Activated naive CD4-positive, alpha-beta T cell treated with anti-CD3 and anti-CD28 coated beads for 36 hours (primary cell): ENCODE measurements at regions not wholly inside any gene's neighbourhood (a gene's known extent, or its start where the extent isn't known, plus 50 kb on each side); places are given as distances from the start of the nearest gene placed in this dataset.
"Not testable (repeated sequence)": the region's sequence is repeated elsewhere in the genome, so short reads cannot be mapped to it uniquely, and the experiment has no call there.

ENCODE experiments used
- CTCF ChIA-PET: fragments of 350-600 bp; sonication (Branson Sonifier 250); formaldehyde crosslinking; loops from one replicate; lab custom pipeline; 2021; ENCODE audit warnings: antibody characterized with exemption; lab: Charles Lee
- DNase-seq: peaks from one replicate; pipeline ENCODE4 v3.0.0-alpha.2; 2020
- H3K27ac Mint-ChIP-seq: one replicate; pipeline ENCODE4 v1.8.0; 2021; ENCODE audit warnings: mild to moderate bottlenecking, mixed read lengths
- H3K27me3 Mint-ChIP-seq: one replicate; pipeline ENCODE4 v1.8.0; 2021; ENCODE audit warnings: low read depth, mixed read lengths
- H3K36me3 Mint-ChIP-seq: one replicate; pipeline ENCODE4 v1.8.0; 2021; ENCODE audit warnings: low read depth, mixed read lengths
- H3K4me1 Mint-ChIP-seq: one replicate; pipeline ENCODE4 v1.8.0; 2021; ENCODE audit warnings: low read depth, mixed read lengths
- H3K4me3 Mint-ChIP-seq: one replicate; pipeline ENCODE4 v1.8.0; 2021; ENCODE audit warnings: mild to moderate bottlenecking, moderate library complexity, mixed read lengths
- H3K9me3 Mint-ChIP-seq: one replicate; pipeline ENCODE4 v1.8.0; 2021; ENCODE audit warnings: mixed read lengths
- intact Hi-C: fragments of 100-400 bp; cut with micrococcal nuclease; formaldehyde crosslinking; loops from one replicate; pipeline ENCODE4 v1.15.1; 2023

DNA sequence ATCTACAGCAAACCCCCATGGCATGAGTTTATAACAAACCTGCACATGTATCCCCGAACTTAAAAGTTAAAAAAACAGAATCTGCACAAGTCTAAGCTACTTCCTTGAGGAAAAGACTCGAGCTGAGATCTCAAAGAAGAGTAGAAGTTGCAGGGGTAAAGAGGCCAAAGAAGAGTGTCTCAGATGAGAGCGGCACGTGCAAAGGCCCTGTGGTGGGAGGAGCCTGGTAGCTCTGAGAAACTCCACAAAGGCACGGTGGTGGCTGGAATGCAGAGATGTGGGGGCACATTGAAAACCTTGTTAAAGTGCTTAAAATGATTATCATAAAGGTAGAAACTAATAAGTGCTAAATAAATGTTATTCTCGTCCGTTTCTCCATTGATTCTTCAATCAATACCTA, 103.2 kb upstream of the GRK3 start:
- H3K36me3 Mint-ChIP-seq, result peaks cover 43% of the 10 kb centered on the region
- intact Hi-C loops, result no loop called here
- no peaks in the 10 kb centered on the region for H3K9me3 Mint-ChIP-seq
- DNase-seq, result no peak
- H3K4me1 Mint-ChIP-seq, result peaks cover 6% of the 10 kb centered on the region
- CTCF ChIA-PET, result interaction anchor here (0.6 to 2.8 kb wide), 9 partner anchors 9 to 312 kb away, joined by 3 to 18 read pairs (median 3); no protein-coding TSS in a partner anchor
- H3K27ac Mint-ChIP-seq, result no peak overlapping the region
- no peaks in the 10 kb centered on the region for H3K27me3 Mint-ChIP-seq
- H3K4me3 Mint-ChIP-seq, result no peak overlapping the region

DNA sequence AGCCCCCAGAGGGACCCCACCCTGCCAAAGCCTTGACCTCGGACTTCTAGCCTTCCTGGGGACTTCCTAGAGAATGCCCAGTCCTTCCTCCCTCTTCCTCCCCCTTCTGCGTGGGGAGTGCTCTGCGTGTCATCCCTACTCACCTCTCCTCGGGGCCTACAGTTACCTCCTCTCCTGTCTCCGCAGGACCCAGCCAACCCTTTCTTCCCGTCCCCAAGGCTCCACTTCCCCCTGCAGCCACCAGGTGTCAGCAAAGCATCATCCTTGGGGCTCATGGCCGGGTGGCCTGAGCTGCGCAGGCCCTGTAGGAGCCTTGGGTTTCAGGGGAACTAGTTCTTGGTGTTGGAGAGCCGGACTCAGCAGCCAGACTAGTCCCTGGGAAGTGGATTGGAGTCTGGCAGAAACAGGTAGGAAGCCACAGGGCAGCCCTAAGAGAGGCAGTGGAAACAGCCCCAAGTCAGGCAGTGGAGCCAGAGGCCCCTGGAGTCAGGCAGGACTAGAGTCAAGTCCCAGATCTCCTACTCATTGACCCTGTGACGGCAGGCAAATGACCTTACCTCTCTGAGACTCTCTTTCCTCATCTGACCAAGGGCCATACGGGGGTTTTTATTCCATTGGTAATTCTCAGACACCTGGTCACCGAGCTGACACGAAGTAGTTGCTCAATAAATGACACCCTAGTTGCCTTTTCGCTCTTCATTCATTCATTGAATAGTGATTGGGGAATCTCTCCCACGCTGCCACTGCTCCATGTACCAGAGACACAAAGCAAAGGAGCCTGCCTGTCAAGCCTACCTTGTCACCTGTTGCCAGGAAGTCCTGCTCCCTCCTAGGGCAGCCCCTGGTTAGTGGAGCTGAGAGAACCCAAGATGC, 101.8 kb upstream of the GRK3 start:
- Mint-ChIP-seq H3K4me3 (peak overlapping the region; percentile 27), H3K36me3 (peaks cover 40% of the 10 kb centered on the region), H3K27ac (peak overlapping the region; percentile 69)
- H3K4me1 Mint-ChIP-seq, H3K27me3 Mint-ChIP-seq, H3K9me3 Mint-ChIP-seq: not testable (repeated sequence)
- CTCF ChIA-PET, result interaction anchor here (0.6 to 2.8 kb wide), 11 partner anchors 11 to 872 kb away, joined by 3 to 18 read pairs (median 3); no protein-coding TSS in a partner anchor
- DNase-seq, result peak; percentile 84
- intact Hi-C loops, result loop anchor here (1.0 kb wide), 2 partner anchors 240 to 311 kb away; no protein-coding TSS in a partner anchor

DNA sequence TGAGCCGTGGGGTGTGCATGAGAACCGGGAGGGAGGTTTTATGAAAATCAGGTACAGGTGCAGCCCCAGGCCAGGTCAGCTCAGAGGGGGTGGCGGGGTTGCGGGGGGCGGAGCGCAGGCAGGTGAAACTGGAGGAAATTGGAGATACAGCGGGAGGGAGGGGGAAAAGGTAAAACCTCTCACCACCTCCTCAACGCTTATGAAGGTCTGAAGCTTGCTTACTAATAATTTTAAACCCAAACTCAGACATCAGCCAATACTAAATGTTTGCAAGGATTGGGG, 101.2 kb upstream of the GRK3 start:
- peaks cover 40% of the 10 kb centered on the region for H3K36me3 Mint-ChIP-seq
- H3K4me3 Mint-ChIP-seq, DNase-seq, H3K4me1 Mint-ChIP-seq, intact Hi-C loops, H3K9me3 Mint-ChIP-seq, H3K27me3 Mint-ChIP-seq: not testable (repeated sequence)
- H3K27ac Mint-ChIP-seq, result peak overlapping the region; percentile 50
- CTCF ChIA-PET, result interaction anchor here (0.8 to 2.8 kb wide), 3 partner anchors 11 to 310 kb away, joined by 4 to 18 read pairs (median 7); no protein-coding TSS in a partner anchor

DNA sequence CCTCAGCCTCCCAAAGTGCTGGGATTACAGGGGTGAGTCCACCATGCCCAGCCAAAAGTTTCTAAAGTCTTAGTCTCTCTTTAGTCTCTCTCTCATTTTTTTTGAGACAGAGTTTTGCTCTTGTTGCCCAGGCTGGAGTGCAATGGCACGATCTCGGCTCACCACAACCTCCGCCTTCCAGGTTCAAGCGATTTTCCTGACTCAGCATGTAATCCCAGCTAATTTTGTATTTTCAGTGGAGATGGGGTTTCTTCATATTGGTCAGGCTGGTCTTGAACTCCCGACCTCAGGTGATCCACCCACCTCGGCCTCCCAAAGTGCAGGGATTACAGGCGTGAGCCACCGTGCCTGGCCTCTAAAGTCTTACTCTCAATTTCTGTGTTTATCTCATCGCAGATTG, 100.1 kb upstream of the GRK3 start:
- H3K27ac Mint-ChIP-seq, DNase-seq, H3K4me1 Mint-ChIP-seq, H3K9me3 Mint-ChIP-seq, H3K4me3 Mint-ChIP-seq, H3K27me3 Mint-ChIP-seq, CTCF ChIA-PET, intact Hi-C loops: not testable (repeated sequence)
- H3K36me3 Mint-ChIP-seq, result peaks cover 35% of the 10 kb centered on the region

DNA sequence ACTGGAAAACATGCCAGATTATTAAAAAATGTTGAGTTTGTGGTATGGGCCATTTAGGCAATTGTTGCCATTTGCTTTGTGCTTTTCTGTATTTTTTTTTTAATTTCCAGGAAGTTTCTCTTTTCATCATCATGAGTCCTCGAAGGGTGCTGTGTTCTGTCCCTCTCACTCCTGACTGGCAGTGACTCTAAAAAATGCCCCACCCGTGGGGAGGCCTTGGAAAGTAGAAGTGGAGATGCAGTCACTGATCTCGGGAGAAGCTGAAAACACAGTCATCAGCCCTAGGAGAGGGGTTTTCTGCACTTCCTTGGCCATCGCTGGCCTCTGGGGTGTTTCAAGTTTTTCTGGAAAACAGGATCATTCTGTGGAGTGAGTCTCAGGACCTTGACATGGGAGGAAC, 98.5 kb upstream of the GRK3 start:
- intact Hi-C loops, result no loop called here
- DNase-seq, result no peak
- Mint-ChIP-seq H3K4me1 (peaks cover 2% of the 10 kb centered on the region), H3K4me3 (no peak overlapping the region), H3K36me3 (peaks cover 23% of the 10 kb centered on the region), H3K9me3 (no peaks in the 10 kb centered on the region), H3K27me3 (no peaks in the 10 kb centered on the region), H3K27ac (no peak overlapping the region)
- CTCF ChIA-PET, result interaction anchor here (0.6 to 1.2 kb wide), 2 partner anchors 47 to 307 kb away, joined by 3 to 4 read pairs; no protein-coding TSS in a partner anchor

DNA sequence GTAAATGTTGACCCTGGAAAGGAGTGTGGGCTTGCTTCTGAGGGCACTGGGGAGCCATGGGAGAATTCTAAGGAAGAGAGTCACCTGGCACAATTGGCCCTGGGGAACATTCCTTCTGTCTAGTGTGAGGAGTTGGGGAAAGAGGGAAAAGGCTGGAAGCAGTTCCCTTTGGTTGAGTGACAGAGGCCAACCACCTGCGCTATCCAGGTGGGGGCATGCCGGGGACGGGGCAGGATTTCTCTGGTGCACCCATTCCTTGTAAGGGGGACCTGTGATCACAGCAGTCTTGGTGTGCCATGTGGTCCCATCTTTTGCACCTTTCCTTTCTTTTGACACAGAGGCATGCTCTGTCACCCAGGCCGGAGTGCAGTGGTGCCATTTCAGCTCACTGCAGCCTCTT, 92.1 kb upstream of the GRK3 start:
- intact Hi-C loops, result no loop called here
- CTCF ChIA-PET, result interaction anchor here (0.6 kb wide), 1 partner anchor 144 kb away, joined by 3 read pairs; no protein-coding TSS in a partner anchor
- no peak overlapping the region for H3K27ac Mint-ChIP-seq

DNA sequence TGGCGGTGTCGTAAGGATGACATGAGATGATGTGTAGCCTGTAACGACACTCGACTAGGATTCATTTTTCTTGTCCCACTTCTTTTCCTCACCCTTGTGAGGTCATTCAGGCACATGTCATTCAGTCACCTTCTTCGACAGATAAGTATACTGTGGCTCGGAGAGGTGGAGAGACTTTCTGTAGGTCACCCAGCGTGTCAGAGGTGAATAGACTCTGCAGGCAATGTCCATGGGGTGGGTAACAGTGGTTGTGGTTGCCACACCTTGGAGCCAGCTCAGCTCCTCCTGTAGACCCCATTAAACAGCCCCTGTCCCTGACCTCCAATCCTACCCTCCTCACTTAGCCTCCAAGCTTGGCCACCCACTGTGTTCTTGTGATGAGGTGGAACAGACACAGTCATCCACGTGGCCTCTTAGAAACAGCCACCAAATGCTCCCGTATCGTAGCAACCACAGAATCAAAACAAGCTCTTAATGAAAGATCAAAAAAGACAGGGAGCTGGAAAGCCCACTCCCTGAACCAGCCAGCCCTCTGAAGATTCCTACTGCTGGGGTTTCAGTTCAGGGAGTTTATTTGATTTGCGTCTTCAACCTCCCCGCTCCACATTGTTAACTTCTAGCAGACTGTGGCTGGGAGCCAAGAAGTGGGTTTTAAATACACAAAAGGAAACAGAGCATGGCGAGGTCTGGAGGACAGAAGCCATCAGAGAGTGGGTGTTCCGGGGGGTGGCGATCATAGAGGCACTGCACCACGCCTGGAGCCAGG, 89.0 kb upstream of the GRK3 start:
- intact Hi-C loops, result no loop called here
- Mint-ChIP-seq H3K27ac (no peak overlapping the region), H3K4me3 (no peak overlapping the region), H3K4me1 (peaks cover 3% of the 10 kb centered on the region), H3K9me3 (no peaks in the 10 kb centered on the region), H3K36me3 (peaks cover 19% of the 10 kb centered on the region), H3K27me3 (no peaks in the 10 kb centered on the region)
- CTCF ChIA-PET, result interaction anchor here (0.6 to 1.0 kb wide), 2 partner anchors 142 to 435 kb away, joined by 3 read pairs; no protein-coding TSS in a partner anchor
- DNase-seq, result no peak

More for the DNA sequence above, 92.1 kb upstream of the GRK3 start:
- H3K27me3 Mint-ChIP-seq, result no peaks in the 10 kb centered on the region
- H3K4me3 Mint-ChIP-seq, result no peak overlapping the region
- peaks cover 3% of the 10 kb centered on the region for H3K4me1 Mint-ChIP-seq
- peaks cover 12% of the 10 kb centered on the region for H3K36me3 Mint-ChIP-seq
- H3K9me3 Mint-ChIP-seq, result no peaks in the 10 kb centered on the region
- DNase-seq, result no peak

DNA sequence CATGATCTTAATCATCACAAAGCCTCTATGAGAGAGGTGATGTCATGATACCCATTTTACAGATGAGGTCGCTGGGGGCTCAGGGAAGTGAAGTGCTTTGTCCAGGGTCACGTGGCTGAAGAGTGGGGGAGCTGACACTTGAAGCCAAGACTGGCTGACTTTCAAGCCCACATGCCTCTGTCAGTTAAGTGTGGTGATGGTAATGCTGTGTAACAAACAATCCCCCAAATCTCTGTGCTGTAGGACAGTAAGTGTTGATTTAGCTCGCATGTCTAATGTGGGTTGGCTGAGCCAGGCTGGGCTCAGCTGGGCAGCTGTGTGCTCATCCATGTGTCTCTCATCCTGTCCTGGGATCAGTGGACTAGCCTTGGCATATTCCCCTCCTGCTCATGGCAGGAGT, 87.1 kb upstream of the GRK3 start:
- Mint-ChIP-seq H3K27ac (no peak overlapping the region), H3K9me3 (no peaks in the 10 kb centered on the region), H3K4me3 (no peak overlapping the region), H3K36me3 (peaks cover 34% of the 10 kb centered on the region), H3K27me3 (no peaks in the 10 kb centered on the region), H3K4me1 (peaks cover 3% of the 10 kb centered on the region)
- no peak for DNase-seq
- intact Hi-C loops, result no loop called here
- CTCF ChIA-PET, result interaction anchor here (0.6 to 0.8 kb wide), 2 partner anchors 16 to 295 kb away, joined by 3 read pairs; no protein-coding TSS in a partner anchor

DNA sequence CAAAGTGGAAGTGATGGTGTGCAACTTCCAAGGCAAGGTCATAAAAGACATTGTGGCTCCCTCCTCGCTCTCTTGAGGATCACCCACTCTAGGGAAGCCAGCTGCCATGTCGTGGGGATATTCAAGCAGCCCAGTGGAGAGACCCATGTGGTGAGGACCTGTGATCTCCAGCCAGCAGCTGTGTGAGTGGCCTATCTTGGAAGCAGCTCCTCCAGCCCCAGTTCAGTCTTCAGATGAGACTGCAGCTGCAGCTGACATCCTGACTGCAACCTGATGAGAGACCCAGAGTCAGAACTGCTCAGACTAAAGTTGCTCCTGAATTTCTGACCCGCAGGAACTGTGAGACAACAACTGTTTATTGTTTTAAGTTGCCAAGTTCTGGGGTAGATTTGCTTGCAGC, 86.4 kb upstream of the GRK3 start:
- intact Hi-C loops, result no loop called here
- Mint-ChIP-seq H3K9me3 (no peaks in the 10 kb centered on the region), H3K36me3 (peaks cover 34% of the 10 kb centered on the region), H3K27ac (no peak overlapping the region), H3K4me1 (peaks cover 3% of the 10 kb centered on the region), H3K27me3 (no peaks in the 10 kb centered on the region), H3K4me3 (no peak overlapping the region)
- DNase-seq, result no peak
- CTCF ChIA-PET, result interaction anchor here (0.6 kb wide), 1 partner anchor 56 kb away, joined by 4 read pairs; no protein-coding TSS in a partner anchor

DNA sequence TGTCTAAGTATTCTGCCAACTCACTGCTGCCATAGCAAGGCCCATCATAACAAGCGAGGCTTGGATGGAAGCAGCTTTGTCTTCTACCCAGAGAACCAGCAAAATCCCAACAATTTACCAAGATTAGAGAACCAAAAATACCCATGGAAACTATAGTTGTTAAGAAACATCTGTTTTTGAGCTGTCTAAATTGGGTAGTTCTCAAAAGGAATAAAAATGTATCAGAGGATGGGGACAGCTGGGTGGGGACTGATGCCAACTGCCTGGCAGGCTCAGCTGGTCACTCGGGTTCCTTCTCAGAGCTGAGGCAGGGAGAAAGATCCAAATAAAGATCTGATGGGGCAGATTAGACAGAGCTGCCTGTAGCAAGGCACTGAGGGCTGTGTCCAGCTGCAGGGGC, 85.9 kb upstream of the GRK3 start:
- no peaks in the 10 kb centered on the region for H3K9me3 Mint-ChIP-seq
- H3K36me3 Mint-ChIP-seq, result peaks cover 36% of the 10 kb centered on the region
- no peak overlapping the region for H3K27ac Mint-ChIP-seq
- CTCF ChIA-PET, result interaction anchor here (0.6 kb wide), 1 partner anchor 57 kb away, joined by 4 read pairs; no protein-coding TSS in a partner anchor
- H3K4me3 Mint-ChIP-seq, result no peak overlapping the region
- intact Hi-C loops, result no loop called here
- H3K27me3 Mint-ChIP-seq, result no peaks in the 10 kb centered on the region
- H3K4me1 Mint-ChIP-seq, result peaks cover 3% of the 10 kb centered on the region
- DNase-seq, result no peak

DNA sequence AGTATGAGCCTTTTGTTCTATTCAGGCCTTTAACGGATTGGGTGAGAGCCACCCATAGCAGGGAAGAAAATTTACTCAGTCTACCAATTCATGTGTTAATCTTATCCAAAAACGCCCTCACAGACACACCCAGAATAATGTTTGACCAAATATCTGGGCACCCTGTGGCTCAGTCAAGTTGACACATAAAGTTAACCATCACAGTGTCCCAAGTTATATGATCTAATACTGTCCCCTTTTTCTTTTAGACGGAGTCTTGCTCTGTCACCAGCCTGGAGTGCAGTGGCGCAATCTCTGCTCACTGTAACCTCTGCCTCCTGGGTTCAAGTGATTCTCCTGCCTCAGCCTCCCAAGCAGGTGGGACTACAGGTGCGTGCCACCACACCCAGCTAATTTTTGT, 83.6 kb upstream of the GRK3 start:
- CTCF ChIA-PET, H3K4me3 Mint-ChIP-seq, H3K9me3 Mint-ChIP-seq, DNase-seq, intact Hi-C loops, H3K27me3 Mint-ChIP-seq, H3K27ac Mint-ChIP-seq: not testable (repeated sequence)
- Mint-ChIP-seq H3K4me1 (peaks cover 18% of the 10 kb centered on the region), H3K36me3 (peaks cover 50% of the 10 kb centered on the region)

DNA sequence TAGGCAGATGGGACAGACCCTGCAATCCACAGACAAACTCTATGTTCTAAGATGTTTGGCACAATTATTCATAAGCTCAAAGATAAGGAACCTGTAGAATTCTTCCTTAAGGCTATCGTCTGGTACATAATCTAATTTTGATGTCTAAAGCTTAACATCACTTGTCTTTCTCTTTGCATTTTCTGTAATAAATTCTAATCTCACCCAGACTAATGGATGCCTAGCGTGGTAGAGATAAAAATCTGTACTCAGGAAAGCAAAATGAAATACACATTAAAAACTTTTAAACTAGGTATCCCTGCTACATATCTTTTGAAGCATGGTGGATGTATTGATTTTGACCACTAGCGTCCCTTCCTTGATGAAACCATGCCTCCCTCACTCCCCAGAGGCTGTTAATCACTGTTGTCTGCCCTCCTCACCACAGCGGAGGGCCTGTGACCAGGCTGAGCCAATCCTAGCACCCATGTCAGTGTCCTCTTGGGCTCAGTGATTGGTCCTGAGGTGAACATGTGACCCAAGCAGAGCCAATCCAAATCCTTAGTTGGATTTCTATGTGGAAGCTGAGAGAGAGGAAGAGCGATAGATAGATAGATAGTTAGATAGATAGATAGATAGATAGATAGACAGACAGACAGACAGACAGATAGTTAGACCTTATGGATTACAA, 82.2 kb upstream of the GRK3 start:
- Mint-ChIP-seq H3K27me3 (no peaks in the 10 kb centered on the region), H3K4me1 (peaks cover 25% of the 10 kb centered on the region), H3K27ac (no peak overlapping the region), H3K36me3 (peaks cover 45% of the 10 kb centered on the region), H3K4me3 (no peak overlapping the region), H3K9me3 (no peaks in the 10 kb centered on the region)
- CTCF ChIA-PET, result no interaction called here
- intact Hi-C loops, result no loop called here
- DNase-seq, result no peak
